DND-41 (cell line): ENCODE measurements at regions not wholly inside any gene's neighbourhood (a gene's known extent, or its start where the extent isn't known, plus 50 kb on each side); places are given as distances from the start of the nearest gene placed in this dataset.

Experiments
- EZH2 ChIP-seq: IDR thresholded peaks from 3 replicates; pipeline ENCODE4 v1.6.1; 2012; ENCODE audit warnings: borderline replicate concordance, low read depth, mild to moderate bottlenecking, moderate library complexity, low read length, inconsistent platforms; ENCODE audit not compliant: severe bottlenecking
- TF ChIP-seq, protein P1 (sequence below): IDR thresholded peaks from 2 replicates; pipeline ENCODE4 v1.5.1; 2012; ENCODE audit warnings: borderline replicate concordance, low read length, moderate library complexity, mild to moderate bottlenecking; ENCODE audit not compliant: poor library complexity, severe bottlenecking; ENCODE audit errors: extremely low read depth

DNA sequence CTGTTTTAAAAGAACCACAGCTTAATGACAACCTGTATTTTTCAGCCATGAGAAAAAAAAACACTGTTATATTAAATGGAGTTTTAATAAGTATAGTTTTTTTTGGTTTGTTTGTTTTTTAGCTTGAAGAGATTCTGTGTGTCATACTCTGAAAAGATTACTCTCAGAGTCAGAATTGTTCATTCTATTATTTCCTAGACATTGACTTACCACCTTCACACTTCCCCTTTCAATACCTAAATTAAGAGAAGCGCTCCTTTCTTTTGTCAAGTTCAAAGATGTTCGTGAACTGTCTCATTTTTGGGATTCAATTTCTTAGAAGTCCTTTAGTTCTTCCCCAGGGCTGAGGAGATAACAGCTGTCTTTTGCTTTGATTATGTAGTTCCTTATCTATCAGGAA, 1201.6 kb upstream of the NUDT12 start:
- TF ChIP-seq, protein P1, sequence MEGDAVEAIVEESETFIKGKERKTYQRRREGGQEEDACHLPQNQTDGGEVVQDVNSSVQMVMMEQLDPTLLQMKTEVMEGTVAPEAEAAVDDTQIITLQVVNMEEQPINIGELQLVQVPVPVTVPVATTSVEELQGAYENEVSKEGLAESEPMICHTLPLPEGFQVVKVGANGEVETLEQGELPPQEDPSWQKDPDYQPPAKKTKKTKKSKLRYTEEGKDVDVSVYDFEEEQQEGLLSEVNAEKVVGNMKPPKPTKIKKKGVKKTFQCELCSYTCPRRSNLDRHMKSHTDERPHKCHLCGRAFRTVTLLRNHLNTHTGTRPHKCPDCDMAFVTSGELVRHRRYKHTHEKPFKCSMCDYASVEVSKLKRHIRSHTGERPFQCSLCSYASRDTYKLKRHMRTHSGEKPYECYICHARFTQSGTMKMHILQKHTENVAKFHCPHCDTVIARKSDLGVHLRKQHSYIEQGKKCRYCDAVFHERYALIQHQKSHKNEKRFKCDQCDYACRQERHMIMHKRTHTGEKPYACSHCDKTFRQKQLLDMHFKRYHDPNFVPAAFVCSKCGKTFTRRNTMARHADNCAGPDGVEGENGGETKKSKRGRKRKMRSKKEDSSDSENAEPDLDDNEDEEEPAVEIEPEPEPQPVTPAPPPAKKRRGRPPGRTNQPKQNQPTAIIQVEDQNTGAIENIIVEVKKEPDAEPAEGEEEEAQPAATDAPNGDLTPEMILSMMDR = no peak
- TF ChIP-seq EZH2 = no peak
